H9 (cell line): ENCODE measurements at regions not wholly inside any gene's neighbourhood (a gene's known extent, or its start where the extent isn't known, plus 50 kb on each side); places are given as distances from the start of the nearest gene placed in this dataset.

ENCODE experiments used
- DNase-seq: peaks from one replicate; pipeline ENCODE4 v3.0.0-alpha.2; 2017
- H2AFZ ChIP-seq: one replicate; pipeline ENCODE4 v1.6.1; 2013; ENCODE audit warnings: mild to moderate bottlenecking, low read length, control low read depth, moderate library complexity
- H2AK5ac ChIP-seq: 2 replicates; pipeline ENCODE4 v1.6.1; 2013; ENCODE audit warnings: low read length, control low read depth, mixed read lengths; ENCODE audit not compliant: insufficient read length
- H2BK120ac ChIP-seq: one replicate; pipeline ENCODE4 v1.6.1; 2013; ENCODE audit warnings: low read depth, mild to moderate bottlenecking, low read length, control low read depth, inconsistent platforms; ENCODE audit not compliant: poor library complexity, severe bottlenecking
- H2BK12ac ChIP-seq: 2 replicates; pipeline ENCODE4 v1.6.1; 2013; ENCODE audit warnings: low read length, control low read depth, mixed read lengths, low read depth; ENCODE audit not compliant: insufficient read length
- H2BK15ac ChIP-seq: 2 replicates; pipeline ENCODE4 v1.6.1; 2013; ENCODE audit warnings: low read depth, low read length, control low read depth
- H2BK20ac ChIP-seq: one replicate; pipeline ENCODE4 v1.6.1; 2013; ENCODE audit warnings: low read depth, mild to moderate bottlenecking, low read length, control low read depth, inconsistent platforms; ENCODE audit not compliant: poor library complexity, severe bottlenecking
- H2BK5ac ChIP-seq: 2 replicates; pipeline ENCODE4 v1.6.1; 2013; ENCODE audit warnings: low read length, control low read depth, mixed read lengths; ENCODE audit not compliant: insufficient read length
- H3K14ac ChIP-seq: 2 replicates; pipeline ENCODE4 v1.6.1; 2013; ENCODE audit warnings: low read length, control low read depth; ENCODE audit not compliant: insufficient read depth
- H3K18ac ChIP-seq: 2 replicates; pipeline ENCODE4 v1.6.1; 2013; ENCODE audit warnings: low read depth, mild to moderate bottlenecking, mixed read lengths, low read length, control low read depth; ENCODE audit not compliant: insufficient read length
- H3K23ac ChIP-seq: 2 replicates; pipeline ENCODE4 v1.6.1; 2013; ENCODE audit warnings: low read length, control low read depth, mixed read lengths, low read depth; ENCODE audit not compliant: insufficient read length
- H3K23me2 ChIP-seq: 2 replicates; pipeline ENCODE4 v1.6.1; 2013; ENCODE audit warnings: low read depth, mild to moderate bottlenecking, mixed read lengths, low read length, control low read depth; ENCODE audit not compliant: insufficient read length, poor library complexity, severe bottlenecking
- H3K27ac ChIP-seq: 2 replicates; pipeline ENCODE4 v1.5.1; 2013; ENCODE audit warnings: low read length, control low read depth, mixed read lengths, low read depth; ENCODE audit not compliant: insufficient read length
- H3K27me3 ChIP-seq: 2 replicates; pipeline ENCODE4 v1.6.1; 2013; ENCODE audit warnings: low read length, control low read depth, inconsistent platforms; ENCODE audit not compliant: insufficient read depth
- H3K4ac ChIP-seq: 2 replicates; pipeline ENCODE4 v1.6.1; 2013; ENCODE audit warnings: low read depth, mild to moderate bottlenecking, control low read depth, inconsistent platforms, low read length, moderate library complexity
- H3K4me1 ChIP-seq: 2 replicates; pipeline ENCODE4 v1.6.1; 2013; ENCODE audit warnings: low read length, control low read depth, inconsistent platforms; ENCODE audit not compliant: insufficient read depth
- H3K4me2 ChIP-seq: 2 replicates; pipeline ENCODE4 v1.6.1; 2013; ENCODE audit warnings: low read length, control low read depth, mixed read lengths; ENCODE audit not compliant: insufficient read length, insufficient read depth
- H3K56ac ChIP-seq: 2 replicates; pipeline ENCODE4 v1.6.1; 2013; ENCODE audit warnings: low read depth, mild to moderate bottlenecking, mixed read lengths, low read length, control low read depth; ENCODE audit not compliant: insufficient read length
- H3K79me1 ChIP-seq: 2 replicates; pipeline ENCODE4 v1.6.1; 2013; ENCODE audit warnings: low read depth, mild to moderate bottlenecking, moderate library complexity, low read length, control low read depth, inconsistent platforms; ENCODE audit not compliant: insufficient read depth, poor library complexity, severe bottlenecking
- H3K79me2 ChIP-seq: 2 replicates; pipeline ENCODE4 v1.6.1; 2013; ENCODE audit warnings: low read length, control low read depth, inconsistent platforms; ENCODE audit not compliant: insufficient read depth
- H3K9ac ChIP-seq: 2 replicates; pipeline ENCODE4 v1.6.1; 2013; ENCODE audit warnings: low read length, control low read depth, mixed read lengths; ENCODE audit not compliant: insufficient read length; ENCODE audit errors: extremely low read depth
- H3K9me3 ChIP-seq: one replicate; pipeline ENCODE4 v1.6.1; 2013; ENCODE audit warnings: low read depth, low read length, inconsistent platforms; ENCODE audit not compliant: control insufficient read depth
- H3T11ph ChIP-seq: one replicate; pipeline ENCODE4 v1.6.1; 2013; ENCODE audit warnings: mild to moderate bottlenecking, low read length, control low read depth, inconsistent platforms
- H4K20me1 ChIP-seq: one replicate; pipeline ENCODE4 v1.6.1; 2013; ENCODE audit not compliant: control insufficient read depth, insufficient read length, insufficient read depth
- H4K5ac ChIP-seq: 2 replicates; pipeline ENCODE4 v1.6.1; 2013; ENCODE audit warnings: low read depth, mild to moderate bottlenecking, mixed read lengths, low read length, control low read depth; ENCODE audit not compliant: insufficient read length
- H4K8ac ChIP-seq: replicated peaks from 2 replicates; pipeline ENCODE4 v1.6.1; 2013; ENCODE audit warnings: low read length, control low read depth, mixed read lengths, low read depth; ENCODE audit not compliant: insufficient read length
- H4K91ac ChIP-seq: 2 replicates; pipeline ENCODE4 v1.6.1; 2013; ENCODE audit warnings: low read depth, mild to moderate bottlenecking, moderate library complexity, mixed read lengths, low read length, control low read depth; ENCODE audit not compliant: insufficient read length
- H3K27ac Mint-ChIP-seq, 3 experiments: 2 replicates in 2 of 3; 3 replicates in 1 of 3; pipeline ENCODE4 v1.8.0; 2020 to 2021; ENCODE audit warnings: mixed read lengths in 3 of 3, mild to moderate bottlenecking in 1 of 3, moderate library complexity in 1 of 3
- H3K27me3 Mint-ChIP-seq: 2 replicates; pipeline ENCODE4 v1.8.0; 2021; ENCODE audit warnings: low read depth, mild to moderate bottlenecking, moderate library complexity, mixed read lengths
- H3K36me3 Mint-ChIP-seq, 3 experiments: 2 replicates in 2 of 3; 3 replicates in 1 of 3; pipeline ENCODE4 v1.8.0; 2020 to 2021; ENCODE audit warnings: low read depth in 3 of 3, mixed read lengths in 3 of 3; ENCODE audit not compliant: insufficient read depth in 1 of 3
- H3K4me1 Mint-ChIP-seq, 2 experiments: 2 replicates each; pipeline ENCODE4 v1.8.0; 2020; ENCODE audit warnings: mixed read lengths in 2 of 2
- H3K4me3 Mint-ChIP-seq, 2 experiments: 2 replicates in 1 of 2; 3 replicates in 1 of 2; pipeline ENCODE4 v1.8.0; 2020 to 2021; ENCODE audit warnings: mild to moderate bottlenecking in 2 of 2, mixed read lengths in 2 of 2, moderate library complexity in 1 of 2
- H3K9me3 Mint-ChIP-seq, 2 experiments: 2 replicates in 1 of 2; 3 replicates in 1 of 2; pipeline ENCODE4 v1.8.0; 2020; ENCODE audit warnings: mild to moderate bottlenecking in 2 of 2, mixed read lengths in 2 of 2, moderate library complexity in 1 of 2
- WGBS: extraction: QIAGEN DNeasy Blood & Tissue Kit; methylation state at CpG from one replicate; pipeline ENCODE4 v1.1.7; 2013; ENCODE audit warnings: missing lambda C conversion rate, low lambda C conversion rate, mixed read lengths; ENCODE audit not compliant: insufficient read length; ENCODE audit errors: extremely low coverage; 5-methylcytosine and 5-hydroxymethylcytosine counted together
- TF ChIP-seq, protein P1 (sequence below): fragments of 200-600 bp; sonication (generic); conservative IDR thresholded peaks from 3 replicates; pipeline ENCODE4 v1.8.0; 2021; ENCODE audit warnings: antibody characterized with exemption, mild to moderate bottlenecking

DNA sequence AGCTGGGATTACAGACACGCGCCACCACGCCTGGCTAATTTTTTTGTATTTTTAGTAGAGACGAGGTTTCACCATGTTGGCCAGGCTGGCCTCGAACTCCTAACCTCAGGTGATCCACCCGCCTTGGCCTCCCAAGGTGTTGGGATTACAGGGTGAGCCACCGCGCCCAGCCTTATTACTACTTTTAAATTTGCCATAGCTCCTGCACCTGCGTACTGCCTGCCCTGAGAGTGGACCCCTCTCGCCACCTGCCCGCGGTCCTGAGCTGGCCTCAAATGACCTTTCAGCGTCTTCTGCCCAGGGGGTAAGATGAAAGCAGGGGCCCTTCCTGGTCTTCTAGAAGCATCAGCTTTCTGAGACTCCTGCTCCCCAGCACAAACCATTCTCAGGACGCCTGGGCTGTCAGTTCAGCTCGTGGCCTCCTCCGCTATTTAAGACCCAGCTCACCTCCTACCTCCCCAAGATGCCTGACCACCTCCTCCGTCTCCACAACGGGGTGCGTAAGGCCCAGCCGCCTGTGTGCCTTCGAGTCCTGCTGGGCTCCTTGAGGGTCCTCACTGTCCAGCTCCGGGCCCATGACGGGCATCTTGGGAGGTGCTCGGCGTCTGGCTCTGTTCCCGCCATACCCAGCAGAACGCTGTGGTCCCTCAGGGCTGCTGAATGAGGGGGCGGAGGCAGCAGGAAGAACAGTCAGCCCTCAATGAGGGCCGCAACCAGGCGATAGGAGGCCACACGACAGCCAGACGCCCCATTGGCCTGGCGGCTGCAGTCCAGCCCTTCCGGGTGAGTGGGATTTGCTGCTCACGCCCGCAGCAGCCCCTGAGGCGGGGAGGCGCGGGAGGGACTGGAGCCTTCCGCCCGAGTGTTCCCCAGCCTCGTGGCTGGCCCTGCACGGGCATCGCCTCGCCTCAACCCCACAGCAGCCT is 266.6 kb downstream of the TFCP2L1 start:
- H3K9me3 Mint-ChIP-seq, result 0 out of 5 replicates have a peak, but pooled peaks cover 0 to 2% of the 10 kb centered on the region in 2 experiments
- H3K23ac ChIP-seq, result no peak overlapping the region
- H3K27ac Mint-ChIP-seq, result no peak overlapping the region
- no CpG with 5 or more reads among the region's 45 CpGs for WGBS
- no peaks in the 10 kb centered on the region for H3K79me1 ChIP-seq
- H3K79me2 ChIP-seq, result no peaks in the 10 kb centered on the region
- H4K20me1 ChIP-seq, result no peaks in the 10 kb centered on the region
- DNase-seq, result peak; percentile 93
- no peaks in the 10 kb centered on the region for H3K4me1 ChIP-seq
- H3K4me2 ChIP-seq, result no peak overlapping the region
- no peaks in the 10 kb centered on the region for H3K36me3 Mint-ChIP-seq
- no peaks in the 10 kb centered on the region for H3K9me3 ChIP-seq
- H3K14ac ChIP-seq, result no peak overlapping the region
- H3T11ph ChIP-seq, result no peak overlapping the region
- no peak overlapping the region for H2BK120ac ChIP-seq
- no peak overlapping the region for H4K91ac ChIP-seq
- H3K27ac ChIP-seq, result no peak overlapping the region
- H2BK5ac ChIP-seq, result no peak overlapping the region
- TF ChIP-seq, protein P1, sequence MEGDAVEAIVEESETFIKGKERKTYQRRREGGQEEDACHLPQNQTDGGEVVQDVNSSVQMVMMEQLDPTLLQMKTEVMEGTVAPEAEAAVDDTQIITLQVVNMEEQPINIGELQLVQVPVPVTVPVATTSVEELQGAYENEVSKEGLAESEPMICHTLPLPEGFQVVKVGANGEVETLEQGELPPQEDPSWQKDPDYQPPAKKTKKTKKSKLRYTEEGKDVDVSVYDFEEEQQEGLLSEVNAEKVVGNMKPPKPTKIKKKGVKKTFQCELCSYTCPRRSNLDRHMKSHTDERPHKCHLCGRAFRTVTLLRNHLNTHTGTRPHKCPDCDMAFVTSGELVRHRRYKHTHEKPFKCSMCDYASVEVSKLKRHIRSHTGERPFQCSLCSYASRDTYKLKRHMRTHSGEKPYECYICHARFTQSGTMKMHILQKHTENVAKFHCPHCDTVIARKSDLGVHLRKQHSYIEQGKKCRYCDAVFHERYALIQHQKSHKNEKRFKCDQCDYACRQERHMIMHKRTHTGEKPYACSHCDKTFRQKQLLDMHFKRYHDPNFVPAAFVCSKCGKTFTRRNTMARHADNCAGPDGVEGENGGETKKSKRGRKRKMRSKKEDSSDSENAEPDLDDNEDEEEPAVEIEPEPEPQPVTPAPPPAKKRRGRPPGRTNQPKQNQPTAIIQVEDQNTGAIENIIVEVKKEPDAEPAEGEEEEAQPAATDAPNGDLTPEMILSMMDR, result no peak
- no peaks in the 10 kb centered on the region for H3K23me2 ChIP-seq
- no peak overlapping the region for H4K8ac ChIP-seq
- no peak overlapping the region for H3K4ac ChIP-seq
- no peak overlapping the region for H2BK15ac ChIP-seq
- H3K27me3 Mint-ChIP-seq, result peaks cover 57% of the 10 kb centered on the region
- H3K4me3 Mint-ChIP-seq, result no peak overlapping the region
- H4K5ac ChIP-seq, result no peak overlapping the region
- no peak overlapping the region for H2BK20ac ChIP-seq
- H3K4me1 Mint-ChIP-seq, result peaks cover 6 to 21% of the 10 kb centered on the region in 2 experiments; a peak in 3 of 4 replicates
- H3K9ac ChIP-seq, result no peak overlapping the region
- H3K18ac ChIP-seq, result no peak overlapping the region
- H3K27me3 ChIP-seq, result no peaks in the 10 kb centered on the region; the same call in 1 of the 2 replicates
- H3K56ac ChIP-seq, result no peak overlapping the region
- H2BK12ac ChIP-seq, result no peak overlapping the region
- no peak overlapping the region for H2AFZ ChIP-seq
- no peak overlapping the region for H2AK5ac ChIP-seq
